Upper lobe of right lung (tissue), 1 donor: ENCODE measurements at regions not wholly inside any gene's neighbourhood (a gene's known extent, or its start where the extent isn't known, plus 50 kb on each side); places are given as distances from the start of the nearest gene placed in this dataset.

Experiments used
- ATAC-seq: fragments of 200-7000 bp; cut with Tn5 transposase; one replicate; pipeline ENCODE4 v1.9.1; 2020; ENCODE audit warnings: mild to moderate bottlenecking, moderate library complexity
- DNase-seq: peaks from one replicate; pipeline ENCODE4 v3.0.0-alpha.2; 2020
- H3K27ac ChIP-seq: fragments of 200-600 bp; one replicate; pipeline ENCODE4 v1.8.0; 2022
- H3K27me3 ChIP-seq: fragments of 200-600 bp; one replicate; pipeline ENCODE4 v1.8.0; 2022; ENCODE audit warnings: mild to moderate bottlenecking
- H3K36me3 ChIP-seq: fragments of 200-600 bp; one replicate; pipeline ENCODE4 v1.8.0; 2022
- H3K4me1 ChIP-seq: fragments of 200-600 bp; one replicate; pipeline ENCODE4 v1.8.0; 2022
- H3K4me3 ChIP-seq: fragments of 200-600 bp; one replicate; pipeline ENCODE4 v1.8.0; 2022; ENCODE audit warnings: mild to moderate bottlenecking
- H3K9me3 ChIP-seq: fragments of 200-600 bp; one replicate; pipeline ENCODE4 v1.8.0; 2022
- CTCF ChIP-seq: fragments of 200-600 bp; IDR thresholded peaks from one replicate; pipeline ENCODE4 v1.8.0; 2022; ENCODE audit warnings: antibody characterized with exemption
- intact Hi-C: fragments of 100-400 bp; cut with DNase I; formaldehyde crosslinking; loops from one replicate; pipeline ENCODE4 v1.11.0; 2022
- donor health status: DM: no; HTN: yes; CAD: no; lungs with severe emphysema.

- Histone ChIP-seq H3K9me3 (no peaks in the 10 kb centered on the region), H3K4me1 (peaks cover 3% of the 10 kb centered on the region), H3K27me3 (peaks cover 51% of the 10 kb centered on the region), H3K27ac (no peak overlapping the region), H3K36me3 (no peaks in the 10 kb centered on the region), H3K4me3 (no peak overlapping the region)
- no peak for TF ChIP-seq CTCF
- intact Hi-C loops, result no loop called here
- DNase-seq (no peak), ATAC-seq (no peak)
These were observed 50.1 kb upstream of the CCDC150 start for GRCh38 chr2:196589419-196589818.
